Colonic mucosa (tissue), 4 donors: ENCODE measurements at regions not wholly inside any gene's neighbourhood (a gene's known extent, or its start where the extent isn't known, plus 50 kb on each side); places are given as distances from the start of the nearest gene placed in this dataset.

Experiments used
- DNase-seq: peaks from one replicate; pipeline ENCODE4 v3.0.0-alpha.2; 2020
- H3K27ac ChIP-seq: fragments of 200-600 bp; one replicate; pipeline ENCODE4 v1.8.0; 2021
- H3K27me3 ChIP-seq: fragments of 200-600 bp; one replicate; pipeline ENCODE4 v1.8.0; 2021
- H3K36me3 ChIP-seq: fragments of 200-600 bp; one replicate; pipeline ENCODE4 v1.8.0; 2021
- H3K4me1 ChIP-seq: fragments of 200-600 bp; one replicate; pipeline ENCODE4 v1.8.0; 2021; ENCODE audit warnings: mild to moderate bottlenecking
- H3K4me3 ChIP-seq: fragments of 200-600 bp; one replicate; pipeline ENCODE4 v1.8.0; 2021
- H3K9ac ChIP-seq, 2 donors: one replicate each; pipeline ENCODE4 v1.7.0; 2013; ENCODE audit warnings: control low read depth in 2 of 2, low read depth in 2 of 2, low read length in 2 of 2
- H3K9me3 ChIP-seq: fragments of 200-600 bp; one replicate; pipeline ENCODE4 v1.8.0; 2021
- intact Hi-C: fragments of 100-400 bp; cut with DNase I; formaldehyde crosslinking; loops from one replicate; pipeline ENCODE4 v1.14.1; 2022
- TF ChIP-seq, protein P1 (sequence below): fragments of 200-600 bp; IDR thresholded peaks from one replicate; pipeline ENCODE4 v1.8.0; 2022; ENCODE audit warnings: antibody characterized with exemption, mild to moderate bottlenecking
- donor health status: healthy.
- donor health status: DM: no; HTN: no; CAD: no.
- donor health status: DM: no; HTN: no; CAD: no.

DNA sequence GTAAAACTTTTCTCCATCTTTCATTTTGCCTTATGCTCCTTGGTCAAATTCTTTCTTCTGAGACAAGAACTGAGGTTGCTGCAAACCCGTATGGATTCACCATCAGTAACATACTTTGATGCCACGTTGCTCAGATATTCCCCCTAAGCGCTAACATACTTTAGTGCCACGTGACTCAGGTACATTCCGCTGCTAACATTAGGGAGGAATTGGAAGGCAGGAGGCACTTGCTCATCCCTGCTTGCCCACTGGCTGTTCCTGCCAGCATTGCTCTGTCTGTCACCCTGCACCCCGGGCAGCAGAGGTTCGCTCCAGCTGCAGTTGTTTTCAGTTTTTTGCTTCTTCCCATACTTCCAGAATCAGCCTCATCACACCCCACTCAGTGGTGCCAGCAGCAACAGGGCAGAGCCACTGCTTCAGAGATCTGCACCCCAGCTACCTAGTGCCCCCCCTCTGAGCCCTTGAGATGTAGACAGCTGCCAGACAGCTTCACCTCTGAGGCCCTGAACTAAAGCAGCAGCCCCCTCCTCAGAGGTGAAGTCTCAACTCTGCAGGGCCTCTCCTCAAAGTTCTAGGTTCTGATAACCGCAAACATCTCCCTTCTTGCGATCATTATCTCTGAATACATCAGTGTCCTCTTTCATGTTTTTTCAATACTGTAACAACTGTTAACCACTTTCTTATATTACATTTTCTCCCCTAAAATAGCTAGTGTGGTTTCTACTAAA, 228.0 kb upstream of the KIF2A start:
- no peak overlapping the region for H3K9ac ChIP-seq
- H3K9me3 ChIP-seq: no peaks in the 10 kb centered on the region
- H3K4me1 ChIP-seq: no peaks in the 10 kb centered on the region
- TF ChIP-seq, protein P1, sequence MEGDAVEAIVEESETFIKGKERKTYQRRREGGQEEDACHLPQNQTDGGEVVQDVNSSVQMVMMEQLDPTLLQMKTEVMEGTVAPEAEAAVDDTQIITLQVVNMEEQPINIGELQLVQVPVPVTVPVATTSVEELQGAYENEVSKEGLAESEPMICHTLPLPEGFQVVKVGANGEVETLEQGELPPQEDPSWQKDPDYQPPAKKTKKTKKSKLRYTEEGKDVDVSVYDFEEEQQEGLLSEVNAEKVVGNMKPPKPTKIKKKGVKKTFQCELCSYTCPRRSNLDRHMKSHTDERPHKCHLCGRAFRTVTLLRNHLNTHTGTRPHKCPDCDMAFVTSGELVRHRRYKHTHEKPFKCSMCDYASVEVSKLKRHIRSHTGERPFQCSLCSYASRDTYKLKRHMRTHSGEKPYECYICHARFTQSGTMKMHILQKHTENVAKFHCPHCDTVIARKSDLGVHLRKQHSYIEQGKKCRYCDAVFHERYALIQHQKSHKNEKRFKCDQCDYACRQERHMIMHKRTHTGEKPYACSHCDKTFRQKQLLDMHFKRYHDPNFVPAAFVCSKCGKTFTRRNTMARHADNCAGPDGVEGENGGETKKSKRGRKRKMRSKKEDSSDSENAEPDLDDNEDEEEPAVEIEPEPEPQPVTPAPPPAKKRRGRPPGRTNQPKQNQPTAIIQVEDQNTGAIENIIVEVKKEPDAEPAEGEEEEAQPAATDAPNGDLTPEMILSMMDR: no peak
- DNase-seq: no peak
- H3K36me3 ChIP-seq: no peaks in the 10 kb centered on the region
- intact Hi-C loops: no loop called here
- no peaks in the 10 kb centered on the region for H3K27me3 ChIP-seq
- no peak overlapping the region for H3K27ac ChIP-seq
- no peak overlapping the region for H3K4me3 ChIP-seq

DNA sequence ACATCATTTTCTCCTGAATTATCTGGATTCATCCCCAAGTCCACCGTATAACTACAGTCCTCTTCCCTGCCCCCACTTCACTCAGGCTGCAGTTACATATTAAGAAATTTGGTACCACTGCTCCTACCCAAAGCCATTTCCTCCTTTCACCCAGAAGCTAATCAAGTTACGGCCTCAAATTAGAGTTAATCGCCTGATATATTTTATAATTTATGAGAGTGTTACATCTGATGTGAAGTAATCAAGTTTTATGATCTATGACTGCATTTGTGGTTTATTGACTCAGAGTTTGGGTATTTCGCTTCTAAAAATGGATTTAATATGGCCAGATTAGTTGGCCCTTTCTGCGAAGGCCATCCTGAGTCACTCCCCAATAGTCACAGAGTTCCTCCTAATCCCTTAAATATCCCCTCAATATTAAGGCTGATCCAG, 223.6 kb upstream of the KIF2A start:
- intact Hi-C loops: no loop called here
- DNase-seq: no peak
- Histone ChIP-seq H3K9ac (no peak overlapping the region), H3K27ac (no peak overlapping the region), H3K4me3 (no peak overlapping the region), H3K4me1 (no peaks in the 10 kb centered on the region), H3K36me3 (no peaks in the 10 kb centered on the region), H3K9me3 (no peaks in the 10 kb centered on the region), H3K27me3 (no peaks in the 10 kb centered on the region)
- TF ChIP-seq, protein P1: no peak

DNA sequence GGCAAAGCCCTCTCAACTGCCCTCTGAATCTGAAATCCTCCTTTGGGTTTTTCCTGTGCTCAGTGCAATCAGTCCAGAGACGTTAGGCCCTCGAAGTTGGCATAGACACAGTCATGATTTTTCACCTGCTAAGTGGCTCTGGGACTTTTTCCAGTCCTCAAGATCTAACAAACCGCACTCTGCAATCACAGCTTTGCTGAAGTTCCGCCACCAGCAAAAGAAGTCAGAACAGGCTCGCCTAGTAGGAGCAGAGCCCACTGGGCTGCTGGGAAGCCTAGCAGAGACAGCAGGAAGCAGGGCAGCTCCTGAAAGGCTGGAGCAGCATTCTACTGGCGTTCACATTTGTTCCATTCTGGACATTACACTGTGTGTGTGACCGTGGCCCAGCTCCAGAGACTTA, 222.8 kb upstream of the KIF2A start:
- intact Hi-C loops: no loop called here
- Histone ChIP-seq H3K27me3 (no peaks in the 10 kb centered on the region), H3K4me3 (no peak overlapping the region), H3K9me3 (no peaks in the 10 kb centered on the region), H3K36me3 (no peaks in the 10 kb centered on the region), H3K4me1 (no peaks in the 10 kb centered on the region), H3K27ac (no peak overlapping the region), H3K9ac (no peak overlapping the region)
- no peak for DNase-seq
- TF ChIP-seq, protein P1: no peak

DNA sequence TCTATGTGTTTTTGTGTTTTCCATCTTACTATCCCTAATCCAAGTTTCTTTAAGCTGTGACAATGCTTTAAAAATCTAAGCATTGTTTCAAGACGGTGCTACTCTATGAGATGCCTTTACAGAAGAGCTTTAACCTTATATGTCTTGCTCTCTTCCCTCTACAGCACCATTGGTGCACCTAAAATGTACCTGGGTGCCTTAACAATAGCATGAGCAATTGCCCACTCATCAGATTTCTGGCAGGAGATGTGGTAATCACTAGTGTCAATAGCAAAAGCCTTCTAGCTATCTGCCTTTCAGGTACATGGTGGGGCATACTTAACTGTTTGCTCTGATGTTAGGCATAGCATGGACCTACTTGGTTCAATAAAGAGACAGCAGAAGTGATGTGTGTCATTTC, 222.3 kb upstream of the KIF2A start:
- Histone ChIP-seq H3K4me3 (no peak overlapping the region), H3K4me1 (no peaks in the 10 kb centered on the region), H3K36me3 (no peaks in the 10 kb centered on the region), H3K27me3 (no peaks in the 10 kb centered on the region), H3K9ac (no peak overlapping the region), H3K9me3 (no peaks in the 10 kb centered on the region), H3K27ac (no peak overlapping the region)
- intact Hi-C loops: no loop called here
- TF ChIP-seq, protein P1: no peak
- DNase-seq: no peak

DNA sequence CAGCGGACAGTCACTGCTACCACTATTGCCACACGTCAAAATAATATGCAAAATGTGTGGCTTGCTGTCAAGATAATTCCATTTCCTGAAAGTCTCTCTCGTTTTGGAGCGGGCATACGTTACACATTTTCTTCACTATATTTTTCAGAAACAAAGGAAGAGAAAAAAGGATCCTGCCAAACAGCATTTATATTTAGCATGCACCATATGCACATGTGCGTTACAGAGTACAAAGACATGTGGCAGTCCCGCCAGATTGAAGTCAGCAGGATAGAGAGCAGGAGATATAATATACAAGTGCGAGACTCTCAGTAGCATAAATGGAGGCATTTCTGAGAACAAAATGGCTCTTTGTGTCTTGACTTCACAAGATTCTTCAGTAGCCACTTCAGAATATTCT, 221.6 kb upstream of the KIF2A start:
- Histone ChIP-seq H3K4me3 (no peak overlapping the region), H3K9me3 (no peaks in the 10 kb centered on the region), H3K27ac (no peak overlapping the region), H3K27me3 (no peaks in the 10 kb centered on the region), H3K9ac (no peak overlapping the region), H3K4me1 (no peaks in the 10 kb centered on the region), H3K36me3 (no peaks in the 10 kb centered on the region)
- TF ChIP-seq, protein P1: no peak
- no peak for DNase-seq
- intact Hi-C loops: no loop called here
